ENCODE measurements at regions not wholly inside any gene's neighbourhood (a gene's known extent, or its start where the extent isn't known, plus 50 kb on each side); places are given as distances from the start of the nearest gene placed in this dataset.

- DNase-seq, result no peak
Observed at GRCh38 chr5:18051953-18052352, 417.7 kb downstream of the TAF11L14 start.

GRCh38 chr5:18052569-18052968, 418.3 kb downstream of the TAF11L14 start:
- DNase-seq, result no peak

- no peak for DNase-seq
Observed at GRCh38 chr5:18057725-18058124, 423.5 kb downstream of the TAF11L14 start.

- DNase-seq, result no peak
Observed at GRCh38 chr5:18067615-18068014, 433.4 kb downstream of the TAF11L14 start.

GRCh38 chr5:18068826-18069225, 434.6 kb downstream of the TAF11L14 start:
- no peak for DNase-seq

- DNase-seq, result no peak
Observed at GRCh38 chr5:18069790-18070189, 435.5 kb downstream of the TAF11L14 start.

GRCh38 chr5:18072600-18072999, 438.3 kb downstream of the TAF11L14 start:
- no peak for DNase-seq

GRCh38 chr5:18074961-18075360, 440.7 kb downstream of the TAF11L14 start:
- DNase-seq, result no peak

GRCh38 chr5:18078157-18078556, 443.9 kb downstream of the TAF11L14 start:
- no peak for DNase-seq

GRCh38 chr5:18079831-18080230, 445.6 kb downstream of the TAF11L14 start:
- no peak for DNase-seq

- DNase-seq, result no peak
Observed at GRCh38 chr5:18088020-18088579, 453.8 kb downstream of the TAF11L14 start.

- no peak for DNase-seq
Observed at GRCh38 chr5:18090177-18090576, 455.9 kb downstream of the TAF11L14 start.

- no peak for DNase-seq
Observed at GRCh38 chr5:18091142-18091541, 456.9 kb downstream of the TAF11L14 start.

GRCh38 chr5:18091758-18092157, 457.5 kb downstream of the TAF11L14 start:
- DNase-seq, result no peak

- no peak for DNase-seq
Observed at GRCh38 chr5:18095061-18095460, 460.8 kb downstream of the TAF11L14 start.

GRCh38 chr5:18097817-18098216, 463.6 kb downstream of the TAF11L14 start:
- DNase-seq, result no peak

GRCh38 chr5:18098691-18099090, 464.4 kb downstream of the TAF11L14 start:
- no peak for DNase-seq

- no peak for DNase-seq
Observed at GRCh38 chr5:18099261-18099660, 465.0 kb downstream of the TAF11L14 start.

GRCh38 chr5:18101532-18101931, 467.3 kb downstream of the TAF11L14 start:
- no peak for DNase-seq

- DNase-seq, result no peak
Observed at GRCh38 chr5:18102733-18103132, 468.5 kb downstream of the TAF11L14 start.

GRCh38 chr5:18105449-18105848, 471.2 kb downstream of the TAF11L14 start:
- DNase-seq, result no peak

GRCh38 chr5:18111906-18112465, 477.7 kb downstream of the TAF11L14 start:
- no peak for DNase-seq

- no peak for DNase-seq
Observed at GRCh38 chr5:18113721-18114120, 479.5 kb downstream of the TAF11L14 start.

- no peak for DNase-seq
Observed at GRCh38 chr5:18114151-18114757, 480.0 kb downstream of the TAF11L14 start.

GRCh38 chr5:18117968-18118367, 483.7 kb downstream of the TAF11L14 start:
- DNase-seq, result no peak

All from GF-D8 (cell line).